ENCODE measurements at regions not wholly inside any gene's neighbourhood (a gene's known extent, or its start where the extent isn't known, plus 50 kb on each side); places are given as distances from the start of the nearest gene placed in this dataset.

DNA sequence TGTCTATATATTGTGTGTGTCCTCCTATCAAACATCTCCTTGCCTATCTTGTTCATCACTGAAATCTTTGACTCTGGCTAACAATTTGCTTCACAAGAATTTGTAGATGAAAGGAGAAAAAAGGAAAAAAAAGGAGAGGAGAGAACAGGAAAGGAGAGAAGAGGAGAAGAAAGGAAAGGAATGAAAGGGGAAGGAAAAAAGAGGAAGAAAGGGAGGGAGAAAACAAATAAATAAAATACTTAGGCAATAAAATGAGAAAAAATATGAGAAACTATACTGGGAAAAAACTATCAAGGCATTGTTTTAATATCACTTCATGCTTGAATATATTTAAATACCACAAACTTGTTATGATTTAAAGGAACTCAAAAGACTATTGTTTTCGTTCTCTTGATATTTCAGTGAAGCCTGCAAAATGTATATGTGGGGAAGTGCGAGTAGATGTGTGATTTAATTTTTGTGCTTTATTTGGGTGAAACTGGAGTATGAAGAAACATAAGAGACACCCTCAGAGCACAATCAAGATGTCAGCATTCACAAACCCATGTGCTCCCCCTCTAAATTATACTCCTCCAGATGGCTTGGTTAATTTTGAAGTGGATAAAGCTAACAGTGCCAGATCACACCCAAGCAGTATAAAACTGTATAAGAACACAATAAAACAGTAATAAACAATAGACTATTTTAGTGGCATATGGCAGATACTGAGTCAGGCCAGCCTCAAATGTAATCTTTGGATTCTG is 205.7 kb upstream of the SAMSN1 start:
- Histone ChIP-seq H3K9me3 (ENCODE audit: control insufficient read depth, insufficient read depth, low read length) (no peaks in the 10 kb centered on the region), H3K27me3 (ENCODE audit: control insufficient read depth, low read length) (no peaks in the 10 kb centered on the region), H3K4me1 (ENCODE audit: control insufficient read depth, low read length) (no peaks in the 10 kb centered on the region), H3K9me2 (replicated peaks; ENCODE audit: control insufficient read depth, low read length) (no peaks in the 10 kb centered on the region), H3K36me3 (ENCODE audit: control insufficient read depth, low read length) (no peaks in the 10 kb centered on the region), H3K79me2 (ENCODE audit: control insufficient read depth, low read length) (no peaks in the 10 kb centered on the region), H4K20me1 (ENCODE audit: control insufficient read depth, insufficient read depth, low read depth, low read length) (no peaks in the 10 kb centered on the region), H3K27ac (ENCODE audit: low read depth, low read length) (no peak overlapping the region), H3F3A (ENCODE audit: control insufficient read depth, insufficient read depth) (no peaks in the 10 kb centered on the region), H3K4me2 (ENCODE audit: low read length) (no peak overlapping the region), H3K4me3 (ENCODE audit: low read length) (no peak overlapping the region)
- TF ChIP-seq, protein P1, sequence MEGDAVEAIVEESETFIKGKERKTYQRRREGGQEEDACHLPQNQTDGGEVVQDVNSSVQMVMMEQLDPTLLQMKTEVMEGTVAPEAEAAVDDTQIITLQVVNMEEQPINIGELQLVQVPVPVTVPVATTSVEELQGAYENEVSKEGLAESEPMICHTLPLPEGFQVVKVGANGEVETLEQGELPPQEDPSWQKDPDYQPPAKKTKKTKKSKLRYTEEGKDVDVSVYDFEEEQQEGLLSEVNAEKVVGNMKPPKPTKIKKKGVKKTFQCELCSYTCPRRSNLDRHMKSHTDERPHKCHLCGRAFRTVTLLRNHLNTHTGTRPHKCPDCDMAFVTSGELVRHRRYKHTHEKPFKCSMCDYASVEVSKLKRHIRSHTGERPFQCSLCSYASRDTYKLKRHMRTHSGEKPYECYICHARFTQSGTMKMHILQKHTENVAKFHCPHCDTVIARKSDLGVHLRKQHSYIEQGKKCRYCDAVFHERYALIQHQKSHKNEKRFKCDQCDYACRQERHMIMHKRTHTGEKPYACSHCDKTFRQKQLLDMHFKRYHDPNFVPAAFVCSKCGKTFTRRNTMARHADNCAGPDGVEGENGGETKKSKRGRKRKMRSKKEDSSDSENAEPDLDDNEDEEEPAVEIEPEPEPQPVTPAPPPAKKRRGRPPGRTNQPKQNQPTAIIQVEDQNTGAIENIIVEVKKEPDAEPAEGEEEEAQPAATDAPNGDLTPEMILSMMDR (IDR thresholded peaks at IDR 0.05; ENCODE audit: low read depth, low read length, poor library complexity, severe bottlenecking): no peak
- TF ChIP-seq EZH2phosphoT487 (IDR thresholded peaks at IDR 0.05; ENCODE audit: borderline replicate concordance, low read length): no peak

DNA sequence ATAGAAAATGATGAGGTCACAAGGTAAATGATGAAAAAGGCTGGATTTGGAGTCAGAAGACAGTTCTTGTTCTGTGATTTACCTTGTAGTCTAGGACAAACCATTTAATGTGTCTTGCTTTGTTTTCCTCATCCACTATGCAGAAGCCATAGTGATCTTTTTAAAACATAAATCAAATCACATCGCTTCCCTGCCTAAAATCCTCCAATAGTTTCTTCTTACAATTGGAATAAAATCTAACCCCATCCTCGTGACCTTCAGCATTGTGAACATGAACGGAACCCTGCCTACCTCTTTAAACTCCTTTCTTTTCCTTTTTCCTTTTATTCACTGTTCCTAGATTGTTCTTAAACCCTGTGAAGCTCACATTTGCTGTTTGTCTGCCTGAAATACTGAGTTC is 204.9 kb upstream of the SAMSN1 start:
- no peaks in the 10 kb centered on the region for H3K27me3 ChIP-seq (ENCODE audit: control insufficient read depth, low read length)
- H3F3A ChIP-seq (ENCODE audit: control insufficient read depth, insufficient read depth): no peaks in the 10 kb centered on the region
- TF ChIP-seq EZH2phosphoT487 (IDR thresholded peaks at IDR 0.05; ENCODE audit: borderline replicate concordance, low read length): no peak
- TF ChIP-seq, protein P1 (IDR thresholded peaks at IDR 0.05; ENCODE audit: low read depth, low read length, poor library complexity, severe bottlenecking): no peak
- no peak overlapping the region for H3K4me3 ChIP-seq (ENCODE audit: low read length)
- no peaks in the 10 kb centered on the region for H3K4me1 ChIP-seq (ENCODE audit: control insufficient read depth, low read length)
- no peaks in the 10 kb centered on the region for H4K20me1 ChIP-seq (ENCODE audit: control insufficient read depth, insufficient read depth, low read depth, low read length)
- H3K9me2 ChIP-seq (replicated peaks; ENCODE audit: control insufficient read depth, low read length): no peaks in the 10 kb centered on the region
- no peak overlapping the region for H3K4me2 ChIP-seq (ENCODE audit: low read length)
- no peaks in the 10 kb centered on the region for H3K9me3 ChIP-seq (ENCODE audit: control insufficient read depth, insufficient read depth, low read length)
- H3K79me2 ChIP-seq (ENCODE audit: control insufficient read depth, low read length): no peaks in the 10 kb centered on the region
- no peaks in the 10 kb centered on the region for H3K36me3 ChIP-seq (ENCODE audit: control insufficient read depth, low read length)
- H3K27ac ChIP-seq (ENCODE audit: low read depth, low read length): no peak overlapping the region

DNA sequence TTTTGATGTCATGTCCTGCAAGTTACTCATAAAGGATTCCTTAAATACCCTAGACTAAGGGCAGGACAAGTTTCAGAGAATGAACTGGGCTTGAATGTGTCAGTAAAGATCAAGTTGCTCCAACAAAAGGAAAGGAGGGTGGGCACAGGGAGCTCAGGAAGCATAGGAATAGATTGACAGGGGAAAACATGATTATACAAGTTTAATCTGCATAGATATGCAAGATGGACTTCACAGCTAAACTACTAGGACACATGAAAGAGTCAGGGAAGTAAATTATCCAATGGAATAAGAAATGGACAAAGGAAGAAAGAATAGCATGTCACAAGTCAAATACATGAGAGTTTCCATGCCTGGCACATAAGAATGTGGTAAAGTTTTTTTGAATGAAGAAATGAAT is 203.9 kb upstream of the SAMSN1 start:
- H3F3A ChIP-seq (ENCODE audit: control insufficient read depth, insufficient read depth): no peaks in the 10 kb centered on the region
- H3K9me3 ChIP-seq (ENCODE audit: control insufficient read depth, insufficient read depth, low read length): no peaks in the 10 kb centered on the region
- H3K9me2 ChIP-seq (replicated peaks; ENCODE audit: control insufficient read depth, low read length): no peaks in the 10 kb centered on the region
- H3K4me3 ChIP-seq (ENCODE audit: low read length): no peak overlapping the region
- no peak overlapping the region for H3K4me2 ChIP-seq (ENCODE audit: low read length)
- H3K27me3 ChIP-seq (ENCODE audit: control insufficient read depth, low read length): no peaks in the 10 kb centered on the region
- H3K79me2 ChIP-seq (ENCODE audit: control insufficient read depth, low read length): no peaks in the 10 kb centered on the region
- no peak overlapping the region for H3K27ac ChIP-seq (ENCODE audit: low read depth, low read length)
- TF ChIP-seq, protein P1 (IDR thresholded peaks at IDR 0.05; ENCODE audit: low read depth, low read length, poor library complexity, severe bottlenecking): no peak
- TF ChIP-seq EZH2phosphoT487 (IDR thresholded peaks at IDR 0.05; ENCODE audit: borderline replicate concordance, low read length): no peak
- no peaks in the 10 kb centered on the region for H3K36me3 ChIP-seq (ENCODE audit: control insufficient read depth, low read length)
- H3K4me1 ChIP-seq (ENCODE audit: control insufficient read depth, low read length): no peaks in the 10 kb centered on the region
- no peaks in the 10 kb centered on the region for H4K20me1 ChIP-seq (ENCODE audit: control insufficient read depth, insufficient read depth, low read depth, low read length)
